HepG2 (cell line): ENCODE measurements at regions not wholly inside any gene's neighbourhood (a gene's known extent, or its start where the extent isn't known, plus 50 kb on each side); places are given as distances from the start of the nearest gene placed in this dataset.

Source experiments
- ATAC-seq: fragments of 200-7000 bp; cut with Tn5 transposase; 3 replicates; pipeline ENCODE4 v1.9.1; 2020; ENCODE audit warnings: mild to moderate bottlenecking, moderate library complexity
- BruUV-seq: library from RNA; stranded (reverse); fragments of 400-500 nt; replicated peaks from 2 replicates; lab custom pipeline; 2021; lab: Mats Ljungman, UMichigan
- CTCF ChIA-PET: fragments of 300-600 bp; formaldehyde crosslinking; extraction: SDS; loops from one replicate; lab custom pipeline; 2021; ENCODE audit warnings: low total read pairs, inconsistent platforms, low intra/inter-chr PET ratio; lab: Yijun Ruan, JAX
- POLR2A ChIA-PET: fragments of 350-600 bp; sonication (Branson Sonifier 250); formaldehyde crosslinking; loops from one replicate; lab custom pipeline; 2020; ENCODE audit warnings: antibody characterized with exemption, inconsistent platforms; lab: Yijun Ruan, JAX
- DNase-seq: peaks from one replicate; pipeline ENCODE4 v3.0.0-alpha.2; 2015; ENCODE audit warnings: low spot score
- FAIRE-seq: peaks from 3 replicates; lab custom pipeline; 2011; peaks lifted over from hg19 to GRCh38; lab: Jason Lieb, UNC
- H2AFZ ChIP-seq: one replicate; pipeline ENCODE4 v1.6.1; 2011; ENCODE audit warnings: low read length, inconsistent platforms
- H3K27ac ChIP-seq: fragments of 300-600 bp; 3 replicates; pipeline ENCODE4 v1.8.0; 2011; ENCODE audit warnings: mixed run types, mild to moderate bottlenecking, mixed read lengths, low read length, inconsistent platforms; ENCODE audit not compliant: insufficient read depth; ENCODE audit errors: extremely low read length
- H3K27me3 ChIP-seq, 2 experiments: fragments of 200-600 bp in 1 of 2; 2 replicates in 1 of 2; 3 replicates in 1 of 2; pipeline versions ENCODE4 v1.6.0 to v1.8.0; 2011; ENCODE audit warnings: low read length in 2 of 2, mild to moderate bottlenecking in 2 of 2, moderate library complexity in 2 of 2, inconsistent platforms in 1 of 2; ENCODE audit not compliant: insufficient read depth in 2 of 2, control insufficient read depth in 1 of 2
- H3K36me3 ChIP-seq, 2 experiments: fragments of 200-600 bp in 1 of 2; replicated peaks in 1 of 2; 2 replicates in 1 of 2; 3 replicates in 1 of 2; pipeline versions ENCODE4 v1.5.1 to v1.8.0; 2011; ENCODE audit warnings: low read length in 2 of 2, inconsistent platforms in 1 of 2; ENCODE audit not compliant: insufficient read depth in 2 of 2, control insufficient read depth in 1 of 2
- H3K4me1 ChIP-seq: 2 replicates; pipeline ENCODE4 v1.5.1; 2012; ENCODE audit warnings: low read length, inconsistent platforms; ENCODE audit not compliant: insufficient read depth
- H3K4me2 ChIP-seq: 2 replicates; pipeline ENCODE4 v1.6.0; 2011; ENCODE audit warnings: low read depth, low read length, inconsistent platforms
- H3K4me3 ChIP-seq, 3 experiments: fragments of 200-600 bp in 1 of 3; sonication (generic), shearing (Covaris generic) in 1 of 3; replicated peaks in 1 of 3; 2 replicates each; pipeline ENCODE4 v1.5.1; 2011 to 2016; ENCODE audit warnings: low read length in 3 of 3, inconsistent platforms in 2 of 3, low read depth in 2 of 3, mild to moderate bottlenecking in 2 of 3, control low read depth in 1 of 3, mixed read lengths in 1 of 3; ENCODE audit not compliant: insufficient read depth in 1 of 3
- H3K79me2 ChIP-seq: one replicate; pipeline ENCODE4 v1.6.1; 2011; ENCODE audit warnings: low read length, inconsistent platforms; ENCODE audit not compliant: insufficient read depth
- H3K9ac ChIP-seq: 2 replicates; pipeline ENCODE4 v1.6.0; 2011; ENCODE audit warnings: mild to moderate bottlenecking, low read depth, low read length, inconsistent platforms; ENCODE audit not compliant: insufficient read depth
- H3K9me3 ChIP-seq: 2 replicates; pipeline ENCODE4 v1.5.1; 2012; ENCODE audit warnings: mild to moderate bottlenecking, low read length
- H4K20me1 ChIP-seq: 2 replicates; pipeline ENCODE4 v1.6.0; 2011; ENCODE audit warnings: inconsistent platforms, mild to moderate bottlenecking, low read length, moderate library complexity; ENCODE audit not compliant: insufficient read depth
- CREBL2 ChIP-seq: sonication (generic); formaldehyde crosslinking; IDR thresholded peaks from 2 replicates; pipeline ENCODE4 v1.8.1; 2023; ENCODE audit warnings: missing genetic modification reagents, mild to moderate bottlenecking, borderline replicate concordance
- DMAP1 ChIP-seq: IDR thresholded peaks from 2 replicates; pipeline ENCODE4 v1.6.1; 2016
- FOXP1 ChIP-seq, 2 experiments: fragments of 450-650 bp in 1 of 2; IDR thresholded peaks; 2 replicates each; pipeline ENCODE4 v1.6.1; 2017 to 2018; ENCODE audit warnings: antibody characterized with exemption in 1 of 2
- KLF13 ChIP-seq: sonication (generic); formaldehyde crosslinking; IDR thresholded peaks from 2 replicates; pipeline ENCODE4 v1.4.0; 2020; ENCODE audit warnings: mild to moderate bottlenecking, missing genetic modification reagents
- POGZ ChIP-seq: sonication (generic); formaldehyde crosslinking; IDR thresholded peaks from 2 replicates; pipeline ENCODE4 v1.4.0; 2020; ENCODE audit warnings: mild to moderate bottlenecking, missing genetic modification reagents
- POLR2A ChIP-seq, 2 experiments: IDR thresholded peaks; 2 replicates each; pipeline ENCODE4 v1.6.1; 2011; ENCODE audit warnings: low read depth in 2 of 2, low read length in 2 of 2, mild to moderate bottlenecking in 1 of 2, moderate library complexity in 1 of 2; ENCODE audit not compliant: insufficient read depth in 1 of 2
- RARA ChIP-seq: IDR thresholded peaks from 2 replicates; pipeline ENCODE4 v1.6.1; 2016; ENCODE audit warnings: missing genetic modification reagents, missing compliant biosample characterization
- SKIL ChIP-seq: sonication (generic); formaldehyde crosslinking; IDR thresholded peaks from 2 replicates; pipeline ENCODE4 v1.8.0; 2022; ENCODE audit warnings: missing genetic modification reagents, mild to moderate bottlenecking, moderate library complexity, borderline replicate concordance
- ZFP62 ChIP-seq: sonication (generic); formaldehyde crosslinking; IDR thresholded peaks from 2 replicates; pipeline ENCODE4 v1.4.0; 2020; ENCODE audit warnings: missing genetic modification reagents
- ZNF207 ChIP-seq: fragments of 450-650 bp; IDR thresholded peaks from 2 replicates; pipeline ENCODE4 v1.6.1; 2016; ENCODE audit warnings: antibody characterized with exemption, borderline replicate concordance
- ZNF780A ChIP-seq: sonication (generic); formaldehyde crosslinking; IDR thresholded peaks from 2 replicates; pipeline ENCODE4 v1.8.0; 2022; ENCODE audit warnings: mild to moderate bottlenecking, missing genetic modification reagents, moderate library complexity
- ZUFSP ChIP-seq: sonication (generic); formaldehyde crosslinking; IDR thresholded peaks from 2 replicates; pipeline ENCODE4 v1.9.0; 2021; ENCODE audit warnings: missing genetic modification reagents, mild to moderate bottlenecking, borderline replicate concordance
- WGBS: methylation state at CpG from one replicate; pipeline ENCODE4 v1.1.6; 2017; ENCODE audit warnings: low lambda C conversion rate; 5-methylcytosine and 5-hydroxymethylcytosine counted together
- in situ Hi-C: cut with HindIII; loops from 2 replicates; pipeline ENCODE4 v1.10.0; 2017; ENCODE audit warnings: low pct_unique_long_range_greater_than_20kb; ENCODE audit not compliant: extremely low pct_ligation_motif_present
- intact Hi-C: fragments of 100-400 bp; cut with micrococcal nuclease; formaldehyde crosslinking; loops from one replicate; pipeline ENCODE4 v1.10.0; 2022; ENCODE audit not compliant: unreplicated experiment

- TF ChIP-seq ZUFSP (CRISPR knock-in tag) (no peak), CREBL2 (CRISPR knock-in tag) (no peak), FOXP1 (IDR thresholded peaks at IDR 0.05) (no peak), FOXP1 (CRISPR knock-in tag; IDR thresholded peaks at IDR 0.05) (no peak), ZNF780A (no peak)
Measured at GRCh38 chr3:184659797-184660301, 52.0 kb downstream of the MAGEF1 start (continued).

DNA sequence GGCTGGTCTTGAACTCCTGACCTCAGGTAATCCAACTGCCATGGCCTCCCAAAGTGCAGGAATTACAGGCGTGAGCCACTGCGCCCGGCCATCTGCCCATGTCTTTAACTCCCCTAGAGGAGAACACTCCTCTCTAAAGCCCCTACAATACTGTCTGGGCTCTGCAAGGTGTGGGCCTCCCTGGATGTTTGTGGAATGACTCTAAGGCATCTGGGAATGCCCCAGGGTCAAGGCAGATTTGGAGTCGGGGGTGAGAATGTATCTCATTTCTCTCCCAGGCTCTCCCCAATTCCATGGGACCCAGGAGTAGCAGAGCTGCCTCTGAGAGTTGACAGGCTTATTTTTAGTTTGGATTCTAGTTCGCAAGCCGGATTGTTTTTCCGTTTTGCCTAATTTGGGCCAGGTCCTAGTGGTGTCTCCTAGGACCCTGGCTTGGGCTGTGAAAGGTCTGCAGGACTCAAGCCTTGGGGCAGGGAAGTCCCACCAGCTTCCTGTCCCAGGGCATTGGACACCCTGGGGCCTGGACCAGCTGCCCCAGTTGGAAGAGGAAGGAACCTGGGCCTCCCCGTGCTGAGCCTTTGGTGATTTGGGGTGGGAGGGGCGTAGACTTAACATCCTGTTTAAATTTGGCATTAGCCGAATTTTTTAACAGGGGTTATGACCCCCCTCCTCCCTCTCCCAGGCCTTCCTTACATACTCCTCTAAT lies 53.5 kb downstream of the MAGEF1 start:
- no peak overlapping the region for H3K27ac ChIP-seq
- no peak for TF ChIP-seq SKIL (CRISPR knock-in tag)
- no peak for TF ChIP-seq DMAP1
- no peak for TF ChIP-seq ZNF207
- TF ChIP-seq POLR2A (IDR thresholded peaks at IDR 0.05; ENCODE audit: insufficient read depth in 1 of 2, low read depth in 2 of 2, low read length in 2 of 2) = no peak
- TF ChIP-seq POGZ = no peak
- TF ChIP-seq RARA (CRISPR knock-in tag) = no peak
- no peak for TF ChIP-seq ZFP62 (CRISPR knock-in tag)
- TF ChIP-seq KLF13 (CRISPR knock-in tag) = no peak
- TF ChIP-seq, all 625 proteins: peak for 0
- Histone ChIP-seq H3K36me3 (no peaks in the 10 kb centered on the region), H3K9ac (no peak overlapping the region), H4K20me1 (no peaks in the 10 kb centered on the region), H3K9me3 (no peaks in the 10 kb centered on the region), H3K4me1 (peaks cover 24% of the 10 kb centered on the region), H2AFZ (no peak overlapping the region), H3K79me2 (no peaks in the 10 kb centered on the region), H3K27me3 (peaks cover 0 to 16% of the 10 kb centered on the region in 2 experiments; a peak in 2 of 5 replicates), H3K4me3 (no peak overlapping the region), H3K4me2 (peak overlapping the region; percentile 59)
- ChIA-PET CTCF (no interaction called here), POLR2A (no interaction called here)
- DNase-seq (no peak), FAIRE-seq (no peak), ATAC-seq (no peak; the same call in 2 of the 3 replicates)
- BruUV-seq = no TSS peak
- intact Hi-C loops = no loop called here
- in situ Hi-C loops = no loop called here
- WGBS = 53% methylated on average over 9 of the region's 10 CpGs
